ENCODE measurements at regions not wholly inside any gene's neighbourhood (a gene's known extent, or its start where the extent isn't known, plus 50 kb on each side); places are given as distances from the start of the nearest gene placed in this dataset.

GRCh38 chr14:103241531-103241930, 92.5 kb upstream of the EIF5 start:
- 97% methylated on average over 8 of the region's 8 CpGs for WGBS (ENCODE audit: low lambda C conversion rate)
- Histone ChIP-seq H3K9ac (ENCODE audit: insufficient read depth, low read depth, low read length) (no peak overlapping the region), H3K27ac (ENCODE audit: extremely low read length, insufficient read depth, low read length) (no peak overlapping the region), H3K4me1 (ENCODE audit: insufficient read depth, low read length) (peaks cover 36% of the 10 kb centered on the region), H4K20me1 (ENCODE audit: insufficient read depth, low read length) (no peaks in the 10 kb centered on the region), H3K4me2 (ENCODE audit: low read depth, low read length) (no peak overlapping the region), H3K27me3 (ENCODE audit: control insufficient read depth in 1 of 2, insufficient read depth in 2 of 2, low read length in 2 of 2) (no peaks in the 10 kb centered on the region), H3K36me3 (replicated peaks in 1 of 2; ENCODE audit: control insufficient read depth in 1 of 2, insufficient read depth in 2 of 2, low read length in 2 of 2) (no peaks in the 10 kb centered on the region), H2AFZ (ENCODE audit: low read length) (no peak overlapping the region), H3K79me2 (ENCODE audit: insufficient read depth, low read length) (no peaks in the 10 kb centered on the region), H3K4me3 (replicated peaks in 1 of 3; ENCODE audit: insufficient read depth in 1 of 3, low read depth in 2 of 3, low read length in 3 of 3) (no peak overlapping the region), H3K9me3 (ENCODE audit: low read length) (peaks cover 20% of the 10 kb centered on the region)
- in situ Hi-C loops (cut with HindIII; ENCODE audit: extremely low pct_ligation_motif_present, low pct_unique_long_range_greater_than_20kb) (no loop called here), intact Hi-C loops (cut with micrococcal nuclease; ENCODE audit: unreplicated experiment) (no loop called here)
- BruUV-seq (replicated peaks), result no TSS peak
- ATAC-seq (no peak), FAIRE-seq (no peak), DNase-seq (ENCODE audit: low spot score) (no peak)
- CTCF ChIA-PET (ENCODE audit: low intra/inter-chr PET ratio, low total read pairs), result no interaction called here
- POLR2A ChIA-PET, result no interaction called here
- TF ChIP-seq GATAD2A (CRISPR knock-in tag; IDR thresholded peaks at IDR 0.05) (no peak), SMAD3 (CRISPR knock-in tag; IDR thresholded peaks at IDR 0.05) (no peak), SP1 (IDR thresholded peaks at IDR 0.05) (no peak), SP1 (CRISPR knock-in tag; IDR thresholded peaks at IDR 0.05) (no peak), ZNF446 (CRISPR knock-in tag; IDR thresholded peaks at IDR 0.05) (no peak), HNRNPL (IDR thresholded peaks at IDR 0.05; ENCODE audit: low read depth, low read length) (no peak), TAF15 (IDR thresholded peaks at IDR 0.05; ENCODE audit: low read depth, low read length, poor library complexity, severe bottlenecking) (no peak), LCORL (IDR thresholded peaks at IDR 0.05) (no peak), LCORL (CRISPR knock-in tag; IDR thresholded peaks at IDR 0.05) (no peak), FOXJ3 (CRISPR knock-in tag; IDR thresholded peaks at IDR 0.05; ENCODE audit: borderline replicate concordance) (no peak), FLYWCH1 (CRISPR knock-in tag; IDR thresholded peaks at IDR 0.05) (no peak), HMGA1 (CRISPR knock-in tag; conservative IDR thresholded peaks at IDR 0.05) (no peak), ZMYM4 (CRISPR knock-in tag; IDR thresholded peaks at IDR 0.05) (no peak), GRHL1 (CRISPR knock-in tag; conservative IDR thresholded peaks at IDR 0.05) (no peak), ZNF180 (CRISPR knock-in tag; IDR thresholded peaks at IDR 0.05; ENCODE audit: borderline replicate concordance, low read depth) (no peak), HNRNPLL (IDR thresholded peaks at IDR 0.05; ENCODE audit: low read depth, low read length, poor library complexity, severe bottlenecking) (no peak), KMT2A (CRISPR knock-in tag; IDR thresholded peaks at IDR 0.05) (no peak), SP140L (CRISPR knock-in tag; IDR thresholded peaks at IDR 0.05; ENCODE audit: borderline replicate concordance) (no peak), ZNF713 (CRISPR knock-in tag; IDR thresholded peaks at IDR 0.05) (no peak), SP4 (CRISPR knock-in tag; IDR thresholded peaks at IDR 0.05) (no peak)

Measured in HepG2 (cell line).